OCI-LY1 (cell line): ENCODE measurements at regions not wholly inside any gene's neighbourhood (a gene's known extent, or its start where the extent isn't known, plus 50 kb on each side); places are given as distances from the start of the nearest gene placed in this dataset.

Experiments
- H2AFZ ChIP-seq: fragments of 200-600 bp; sonication (generic), shearing (Covaris generic); 2 replicates; pipeline ENCODE4 v1.6.0; 2014; ENCODE audit warnings: antibody characterized with exemption, mild to moderate bottlenecking, low read length
- H3F3A ChIP-seq: fragments of 200-600 bp; sonication (generic), shearing (Covaris generic); 2 replicates; pipeline ENCODE4 v1.6.0; 2014; ENCODE audit warnings: mild to moderate bottlenecking, antibody characterized with exemption, low read length, moderate library complexity; ENCODE audit not compliant: insufficient read depth
- H3K27ac ChIP-seq: fragments of 200-600 bp; sonication (generic); 2 replicates; pipeline ENCODE4 v1.5.1; 2014; ENCODE audit warnings: low read length, mixed run types, mild to moderate bottlenecking, low read depth; ENCODE audit not compliant: poor library complexity, severe bottlenecking
- H3K27me3 ChIP-seq: fragments of 200-600 bp; sonication (generic); 2 replicates; pipeline ENCODE4 v1.6.0; 2014; ENCODE audit warnings: antibody characterized with exemption, mild to moderate bottlenecking, low read length, moderate library complexity; ENCODE audit not compliant: insufficient read depth
- H3K36me3 ChIP-seq: fragments of 200-600 bp; sonication (generic); 2 replicates; pipeline ENCODE4 v1.6.1; 2014; ENCODE audit warnings: mild to moderate bottlenecking, antibody characterized with exemption, low read length, moderate library complexity, mixed read lengths; ENCODE audit not compliant: insufficient read depth
- H3K4me1 ChIP-seq: fragments of 200-600 bp; sonication (generic); 2 replicates; pipeline ENCODE4 v1.5.1; 2014; ENCODE audit warnings: mild to moderate bottlenecking, low read length, moderate library complexity; ENCODE audit not compliant: insufficient read depth, severe bottlenecking
- H3K4me2 ChIP-seq: fragments of 200-600 bp; sonication (generic), shearing (Covaris generic); 2 replicates; pipeline ENCODE4 v1.6.1; 2014; ENCODE audit warnings: low read length
- H3K4me3 ChIP-seq: fragments of 200-600 bp; sonication (generic); 2 replicates; pipeline ENCODE4 v1.5.1; 2014; ENCODE audit warnings: low read length, low read depth, mild to moderate bottlenecking, mixed read lengths; ENCODE audit not compliant: poor library complexity, severe bottlenecking
- H3K79me2 ChIP-seq: fragments of 200-600 bp; shearing (Covaris generic); 2 replicates; pipeline ENCODE4 v1.6.1; 2016; ENCODE audit warnings: mixed run types, low read length, mixed read lengths; ENCODE audit not compliant: insufficient read depth
- H3K9ac ChIP-seq: fragments of 200-600 bp; sonication (generic), shearing (Covaris generic); 2 replicates; pipeline ENCODE4 v1.6.1; 2014; ENCODE audit warnings: mild to moderate bottlenecking, low read length, mixed read lengths
- H3K9me2 ChIP-seq: fragments of 200-600 bp; sonication (generic), shearing (Covaris generic); 2 replicates; pipeline ENCODE4 v1.6.1; 2014; ENCODE audit warnings: low read depth, mild to moderate bottlenecking, low read length, mixed read lengths
- H3K9me3 ChIP-seq: fragments of 200-600 bp; shearing (Covaris generic); 2 replicates; pipeline ENCODE4 v1.6.1; 2014; ENCODE audit warnings: low read length, mixed read lengths
- H4K20me1 ChIP-seq: fragments of 200-600 bp; sonication (generic), shearing (Covaris generic); 2 replicates; pipeline ENCODE4 v1.6.0; 2016; ENCODE audit warnings: mild to moderate bottlenecking, low read length; ENCODE audit not compliant: insufficient read depth
- CTCF ChIP-seq: fragments of 200-600 bp; sonication (generic), shearing (Covaris generic); IDR thresholded peaks from 2 replicates; pipeline ENCODE4 v1.5.1; 2017; ENCODE audit warnings: mild to moderate bottlenecking, antibody characterized with exemption, low read length, moderate library complexity, mixed read lengths
- EZH2 ChIP-seq: fragments of 200-600 bp; sonication (generic), shearing (Covaris generic); IDR thresholded peaks from 2 replicates; pipeline ENCODE4 v1.8.0; 2017; ENCODE audit warnings: borderline replicate concordance, mixed run types, mild to moderate bottlenecking, antibody characterized with exemption, low read length, moderate library complexity, mixed read lengths

GRCh38 chr16:50861451-50861850, 119.6 kb downstream of the CYLD start:
- Histone ChIP-seq H3K9ac (no peak overlapping the region), H3K9me2 (no peaks in the 10 kb centered on the region), H3K27ac (no peak overlapping the region), H3F3A (no peaks in the 10 kb centered on the region), H4K20me1 (no peaks in the 10 kb centered on the region), H3K4me3 (no peak overlapping the region), H3K27me3 (no peaks in the 10 kb centered on the region), H3K4me1 (no peaks in the 10 kb centered on the region), H3K79me2 (no peaks in the 10 kb centered on the region), H3K4me2 (no peak overlapping the region), H3K9me3 (no peaks in the 10 kb centered on the region), H3K36me3 (no peaks in the 10 kb centered on the region), H2AFZ (no peak overlapping the region)
- no peak for TF ChIP-seq CTCF
- no peak for TF ChIP-seq EZH2

GRCh38 chr16:50859628-50860360, 117.9 kb downstream of the CYLD start:
- no peaks in the 10 kb centered on the region for H4K20me1 ChIP-seq
- H3K27me3 ChIP-seq = no peaks in the 10 kb centered on the region
- no peak overlapping the region for H3K27ac ChIP-seq
- no peaks in the 10 kb centered on the region for H3K9me2 ChIP-seq
- H3F3A ChIP-seq = no peaks in the 10 kb centered on the region
- H3K4me3 ChIP-seq = no peak overlapping the region
- no peaks in the 10 kb centered on the region for H3K9me3 ChIP-seq
- H3K4me1 ChIP-seq = no peaks in the 10 kb centered on the region
- no peaks in the 10 kb centered on the region for H3K36me3 ChIP-seq
- H3K4me2 ChIP-seq = no peak overlapping the region
- H3K79me2 ChIP-seq = no peaks in the 10 kb centered on the region
- no peak overlapping the region for H2AFZ ChIP-seq
- no peak for TF ChIP-seq EZH2
- no peak for TF ChIP-seq CTCF
- H3K9ac ChIP-seq = no peak overlapping the region

GRCh38 chr16:50858877-50859627, 117.2 kb downstream of the CYLD start:
- no peaks in the 10 kb centered on the region for H3K9me3 ChIP-seq
- TF ChIP-seq EZH2 = no peak
- H4K20me1 ChIP-seq = no peaks in the 10 kb centered on the region
- no peaks in the 10 kb centered on the region for H3K27me3 ChIP-seq
- H3K4me2 ChIP-seq = no peak overlapping the region
- H3K27ac ChIP-seq = no peak overlapping the region
- no peak overlapping the region for H2AFZ ChIP-seq
- no peaks in the 10 kb centered on the region for H3K4me1 ChIP-seq
- H3K9ac ChIP-seq = no peak overlapping the region
- H3F3A ChIP-seq = no peaks in the 10 kb centered on the region
- H3K4me3 ChIP-seq = no peak overlapping the region
- H3K36me3 ChIP-seq = no peaks in the 10 kb centered on the region
- H3K9me2 ChIP-seq = no peaks in the 10 kb centered on the region
- H3K79me2 ChIP-seq = no peaks in the 10 kb centered on the region
